Tibial nerve (tissue), 4 donors: ENCODE measurements at regions not wholly inside any gene's neighbourhood (a gene's known extent, or its start where the extent isn't known, plus 50 kb on each side); places are given as distances from the start of the nearest gene placed in this dataset.

Source experiments
- DNase-seq, 2 donors: peaks; one replicate each; pipeline ENCODE4 v3.0.0-alpha.2; 2019; ENCODE audit warnings: low spot score in 2 of 2
- H3K27ac ChIP-seq, 4 donors: fragments of 200-600 bp; sonication (generic) in 3 of 4; one replicate each; pipeline ENCODE4 v1.5.1; 2017 to 2019; ENCODE audit warnings: mild to moderate bottlenecking in 1 of 4
- H3K27me3 ChIP-seq, 2 donors: fragments of 200-600 bp; sonication (generic) in 1 of 2; one replicate each; pipeline versions ENCODE4 v1.5.1 to v1.6.0; 2017 to 2019
- H3K36me3 ChIP-seq, 3 donors: fragments of 200-600 bp; sonication (generic); one replicate each; pipeline ENCODE4 v1.5.1; 2018 to 2019
- H3K4me1 ChIP-seq, 4 donors: fragments of 200-600 bp; sonication (generic) in 3 of 4; one replicate each; pipeline ENCODE4 v1.5.1; 2017 to 2019
- H3K4me3 ChIP-seq, 4 donors: fragments of 200-600 bp; sonication (generic) in 3 of 4; one replicate each; pipeline ENCODE4 v1.5.1; 2017 to 2019; ENCODE audit warnings: mild to moderate bottlenecking in 1 of 4, moderate library complexity in 1 of 4
- H3K9me3 ChIP-seq, 4 donors: fragments of 200-600 bp; sonication (generic) in 3 of 4; one replicate each; pipeline ENCODE4 v1.5.1; 2017 to 2019
- CTCF ChIP-seq, 5 experiments: fragments of 200-600 bp in 3 of 5; fragments of 450-650 bp in 2 of 5; sonication (generic) in 3 of 5; IDR thresholded peaks; one replicate each; pipeline ENCODE4 v1.5.1; 2016 to 2019; ENCODE audit warnings: antibody characterized with exemption in 5 of 5, mild to moderate bottlenecking in 3 of 5, moderate library complexity in 2 of 5
- EP300 ChIP-seq, 2 donors: sonication (generic); formaldehyde crosslinking; IDR thresholded peaks; one replicate each; pipeline ENCODE4 v1.6.1; 2017; ENCODE audit warnings: antibody characterized with exemption in 2 of 2, mild to moderate bottlenecking in 1 of 2
- POLR2A ChIP-seq, 2 donors: fragments of 450-650 bp; IDR thresholded peaks; one replicate each; pipeline ENCODE4 v1.6.1; 2017; ENCODE audit warnings: antibody characterized with exemption in 2 of 2, mild to moderate bottlenecking in 2 of 2, moderate library complexity in 2 of 2
- WGBS, 2 donors: methylation state at CpG; one replicate each; pipeline ENCODE4 v1.1.5; 2018; 5-methylcytosine and 5-hydroxymethylcytosine counted together

GRCh38 chr14:65241125-65241752 is 138.9 kb upstream of the MAX start:
- no peak overlapping the region for H3K4me3 ChIP-seq
- H3K9me3 ChIP-seq, result no peaks in the 10 kb centered on the region
- H3K27ac ChIP-seq, result no peak overlapping the region
- H3K36me3 ChIP-seq, result no peaks in the 10 kb centered on the region
- H3K4me1 ChIP-seq, result peaks cover 0 to 39% (median 18%) of the 10 kb centered on the region in 4 donors
- TF ChIP-seq EP300 (IDR thresholded peaks at IDR 0.05) (no peak), CTCF (IDR thresholded peaks at IDR 0.05) (no peak), POLR2A (IDR thresholded peaks at IDR 0.05) (no peak)
- no peak for DNase-seq
- no peaks in the 10 kb centered on the region for H3K27me3 ChIP-seq
- 89 to 91% methylated on average over 9 of the region's 9 CpGs for WGBS, 2 donors

- 76 to 83% methylated on average over 4 of the region's 4 CpGs for WGBS, 2 donors
Observed at GRCh38 chr14:65242732-65243134, 140.4 kb upstream of the MAX start.

GRCh38 chr14:65243766-65244442 is 141.6 kb upstream of the MAX start:
- WGBS, 2 donors, result 76 to 80% methylated on average over 7 of the region's 7 CpGs
- Histone ChIP-seq H3K36me3 (no peaks in the 10 kb centered on the region), H3K9me3 (no peaks in the 10 kb centered on the region), H3K27ac (no peak overlapping the region), H3K27me3 (no peaks in the 10 kb centered on the region), H3K4me1 (peaks cover 0 to 13% (median 7%) of the 10 kb centered on the region in 4 donors), H3K4me3 (no peak overlapping the region)
- TF ChIP-seq POLR2A (IDR thresholded peaks at IDR 0.05) (no peak), EP300 (IDR thresholded peaks at IDR 0.05) (no peak), CTCF (IDR thresholded peaks at IDR 0.05) (no peak)
- no peak for DNase-seq

More at GRCh38 chr14:65242732-65243134, 140.4 kb upstream of the MAX start:
- no peaks in the 10 kb centered on the region for H3K36me3 ChIP-seq
- TF ChIP-seq EP300 (IDR thresholded peaks at IDR 0.05) (no peak), POLR2A (IDR thresholded peaks at IDR 0.05) (no peak), CTCF (IDR thresholded peaks at IDR 0.05) (no peak)
- H3K9me3 ChIP-seq, result no peaks in the 10 kb centered on the region
- no peak overlapping the region for H3K4me3 ChIP-seq
- peaks cover 0 to 25% (median 16%) of the 10 kb centered on the region in 4 donors for H3K4me1 ChIP-seq
- no peak for DNase-seq
- no peak overlapping the region for H3K27ac ChIP-seq
- H3K27me3 ChIP-seq, result no peaks in the 10 kb centered on the region

GRCh38 chr14:65249471-65250161 is 147.3 kb upstream of the MAX start:
- no peak overlapping the region for H3K27ac ChIP-seq
- H3K4me3 ChIP-seq, result no peak overlapping the region
- H3K36me3 ChIP-seq, result no peaks in the 10 kb centered on the region
- DNase-seq, result no peak
- no peaks in the 10 kb centered on the region for H3K4me1 ChIP-seq
- H3K9me3 ChIP-seq, result no peaks in the 10 kb centered on the region
- 75 to 80% methylated on average over 5 of the region's 5 CpGs for WGBS, 2 donors
- no peaks in the 10 kb centered on the region for H3K27me3 ChIP-seq
- TF ChIP-seq CTCF (IDR thresholded peaks at IDR 0.05) (no peak), EP300 (IDR thresholded peaks at IDR 0.05) (no peak), POLR2A (IDR thresholded peaks at IDR 0.05) (no peak)

GRCh38 chr14:65250162-65250495 is 147.8 kb upstream of the MAX start:
- Histone ChIP-seq H3K27ac (no peak overlapping the region), H3K9me3 (no peaks in the 10 kb centered on the region), H3K36me3 (no peaks in the 10 kb centered on the region), H3K27me3 (no peaks in the 10 kb centered on the region), H3K4me3 (no peak overlapping the region), H3K4me1 (no peaks in the 10 kb centered on the region)
- DNase-seq, result no peak
- TF ChIP-seq POLR2A (IDR thresholded peaks at IDR 0.05) (no peak), CTCF (IDR thresholded peaks at IDR 0.05) (no peak), EP300 (IDR thresholded peaks at IDR 0.05) (no peak)
- WGBS, 2 donors, result 10 to 71% methylated on average over 2 of the region's 2 CpGs
